ENCODE measurements at regions not wholly inside any gene's neighbourhood (a gene's known extent, or its start where the extent isn't known, plus 50 kb on each side); places are given as distances from the start of the nearest gene placed in this dataset.
"Not testable (repeated sequence)": the region's sequence is repeated elsewhere in the genome, so short reads cannot be mapped to it uniquely, and the experiment has no call there.

- DNase-seq: no peak
Measured at GRCh38 chr10:35950226-35950625, 308.1 kb upstream of the FZD8 start.

- DNase-seq: no peak
Measured at GRCh38 chr10:35949811-35950211, 307.7 kb upstream of the FZD8 start.

- DNase-seq: no peak
Measured at GRCh38 chr10:35946556-35946955, 304.5 kb upstream of the FZD8 start.

GRCh38 chr10:35942057-35942456, 300.0 kb upstream of the FZD8 start:
- DNase-seq: no peak

- no peak for DNase-seq
Measured at GRCh38 chr10:35940141-35941041, 298.3 kb upstream of the FZD8 start.

- DNase-seq: no peak
Measured at GRCh38 chr10:35938160-35938559, 296.1 kb upstream of the FZD8 start.

GRCh38 chr10:35937546-35937945, 295.4 kb upstream of the FZD8 start:
- no peak for DNase-seq

- no peak for DNase-seq
Measured at GRCh38 chr10:35934642-35934995, 292.5 kb upstream of the FZD8 start.

- DNase-seq: no peak
Measured at GRCh38 chr10:35933940-35934641, 292.0 kb upstream of the FZD8 start.

GRCh38 chr10:35933491-35933890, 291.4 kb upstream of the FZD8 start:
- no peak for DNase-seq

GRCh38 chr10:35929962-35930361, 287.9 kb upstream of the FZD8 start:
- not testable (repeated sequence) for DNase-seq

- no peak for DNase-seq
Measured at GRCh38 chr10:35928748-35929147, 286.7 kb upstream of the FZD8 start.

GRCh38 chr10:35927990-35928488, 285.9 kb upstream of the FZD8 start:
- no peak for DNase-seq

GRCh38 chr10:35927341-35927740, 285.2 kb upstream of the FZD8 start:
- DNase-seq: no peak

- DNase-seq: no peak
Measured at GRCh38 chr10:35926846-35927245, 284.8 kb upstream of the FZD8 start.

- no peak for DNase-seq
Measured at GRCh38 chr10:35925493-35925892, 283.4 kb upstream of the FZD8 start.

GRCh38 chr10:35924759-35925158, 282.7 kb upstream of the FZD8 start:
- no peak for DNase-seq

GRCh38 chr10:35922876-35923600, 280.9 kb upstream of the FZD8 start:
- DNase-seq: no peak

GRCh38 chr10:35921866-35922350, 279.8 kb upstream of the FZD8 start:
- no peak for DNase-seq

GRCh38 chr10:35916791-35917190, 274.7 kb upstream of the FZD8 start:
- DNase-seq: no peak

GRCh38 chr10:35913628-35914027, 271.5 kb upstream of the FZD8 start:
- DNase-seq: no peak

GRCh38 chr10:35912615-35913569, 270.8 kb upstream of the FZD8 start:
- no peak for DNase-seq
